Ovary (tissue), 7 donors: ENCODE measurements at regions not wholly inside any gene's neighbourhood (a gene's known extent, or its start where the extent isn't known, plus 50 kb on each side); places are given as distances from the start of the nearest gene placed in this dataset.

Source experiments
- DNase-seq, 5 donors: peaks; one replicate each; pipeline ENCODE4 v3.0.0-alpha.2; 2019 to 2020
- H3K27ac ChIP-seq, 2 donors: fragments of 200-600 bp; one replicate each; pipeline versions ENCODE4 v1.5.1 to v1.8.0; 2019 to 2022
- H3K27me3 ChIP-seq: fragments of 200-600 bp; one replicate; pipeline ENCODE4 v1.8.0; 2022
- H3K36me3 ChIP-seq: fragments of 200-600 bp; sonication (generic); one replicate; pipeline ENCODE4 v1.5.1; 2019
- H3K4me1 ChIP-seq: one replicate; pipeline ENCODE4 v1.8.1; 2013; ENCODE audit warnings: mild to moderate bottlenecking, moderate library complexity; ENCODE audit not compliant: insufficient read depth
- H3K4me3 ChIP-seq: fragments of 200-600 bp; sonication (generic); one replicate; pipeline ENCODE4 v1.5.1; 2017
- H3K9me3 ChIP-seq, 2 donors: fragments of 200-600 bp in 1 of 2; sonication (generic) in 1 of 2; one replicate each; pipeline versions ENCODE4 v1.5.1 to v1.8.1; 2013 to 2019; ENCODE audit warnings: mild to moderate bottlenecking in 1 of 2, moderate library complexity in 1 of 2
- CTCF ChIP-seq, 3 donors: fragments of 450-650 bp in 2 of 3; fragments of 200-600 bp in 1 of 3; IDR thresholded peaks; one replicate each; pipeline versions ENCODE4 v1.5.1 to v1.8.0; 2016 to 2022; ENCODE audit warnings: antibody characterized with exemption in 3 of 3, mild to moderate bottlenecking in 1 of 3
- EP300 ChIP-seq: sonication (generic); formaldehyde crosslinking; IDR thresholded peaks from one replicate; pipeline ENCODE4 v1.6.1; 2017; ENCODE audit warnings: antibody characterized with exemption
- POLR2A ChIP-seq: fragments of 450-650 bp; IDR thresholded peaks from one replicate; pipeline ENCODE4 v1.6.1; 2017; ENCODE audit warnings: antibody characterized with exemption, mild to moderate bottlenecking, moderate library complexity
- WGBS, 3 donors: extraction: QIAGEN DNeasy Blood & Tissue Kit in 1 of 3; methylation state at CpG; one replicate each; pipeline versions ENCODE4 v1.1.5 to v1.1.7; 2013 to 2017; 5-methylcytosine and 5-hydroxymethylcytosine counted together
- intact Hi-C, 4 donors: fragments of 100-400 bp; cut with DNase I; formaldehyde crosslinking; loops; one replicate each; pipeline versions ENCODE4 v1.11.0 to v1.15.1; 2022 to 2023
- donor health status: DM: no; HTN: no; CAD: no; lungs with moderate emphysema.
- donor health status: DM: no; HTN: no; CAD: no.
- donor health status: Bipolar disorder and iron deficiency.
- donor health status: DM: no; HTN: no; CAD: no.
- donor health status: DM: yes; HTN: yes; CAD: no.

GRCh38 chr10:94276140-94276539, 86.6 kb downstream of the NOC3L start:
- DNase-seq = no peak
- H3K9me3 ChIP-seq = peaks cover 0 to 3% of the 10 kb centered on the region in 2 donors
- TF ChIP-seq EP300 = no peak
- TF ChIP-seq CTCF (IDR thresholded peaks at IDR 0.05) = no peak
- TF ChIP-seq POLR2A = no peak
- no peak overlapping the region for H3K4me3 ChIP-seq
- no peak overlapping the region for H3K27ac ChIP-seq
- no peaks in the 10 kb centered on the region for H3K27me3 ChIP-seq
- intact Hi-C loops = no loop called here
- H3K36me3 ChIP-seq = no peaks in the 10 kb centered on the region
- peaks cover 8% of the 10 kb centered on the region for H3K4me1 ChIP-seq
- WGBS, 3 donors = 48 to 68% (median 53%) methylated on average over 3 of the region's 3 CpGs

- no peaks in the 10 kb centered on the region for H3K36me3 ChIP-seq
- H3K4me1 ChIP-seq = peaks cover 8% of the 10 kb centered on the region
- TF ChIP-seq CTCF (IDR thresholded peaks at IDR 0.05) = no peak
- no peak for TF ChIP-seq POLR2A
- no peak for TF ChIP-seq EP300
Observed at GRCh38 chr10:94277450-94277849, 85.3 kb downstream of the NOC3L start.

GRCh38 chr10:94279835-94280709, 82.7 kb downstream of the NOC3L start:
- H3K27me3 ChIP-seq = no peaks in the 10 kb centered on the region

More at GRCh38 chr10:94277450-94277849, 85.3 kb downstream of the NOC3L start:
- intact Hi-C loops = no loop called here
- Histone ChIP-seq H3K27me3 (no peaks in the 10 kb centered on the region), H3K4me3 (no peak overlapping the region), H3K27ac (no peak overlapping the region), H3K9me3 (no peaks in the 10 kb centered on the region)
- 88 to 90% (median 89%) methylated on average over 6 of the region's 6 CpGs for WGBS, 3 donors
- DNase-seq = no peak

DNA sequence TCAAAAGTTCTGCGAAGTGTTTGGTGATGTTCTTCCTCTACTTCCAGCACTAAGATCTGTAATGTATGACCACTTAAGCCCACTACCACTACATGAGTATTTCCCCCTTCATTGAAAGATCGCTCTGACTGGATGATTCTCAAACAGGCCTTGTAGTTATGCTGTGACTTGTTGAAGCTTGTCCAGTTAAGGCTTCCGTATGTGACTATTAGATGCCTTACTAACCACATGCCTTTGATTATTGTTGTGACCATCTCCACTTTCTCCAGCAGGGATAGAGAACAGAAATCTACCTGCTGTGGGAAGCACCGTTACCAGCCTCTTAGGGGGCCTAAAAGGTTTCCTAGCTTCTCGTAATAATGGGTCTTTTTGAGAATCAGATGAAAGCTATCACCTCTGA, 81.1 kb downstream of the NOC3L start:
- Histone ChIP-seq H3K36me3 (no peaks in the 10 kb centered on the region), H3K27ac (no peak overlapping the region), H3K4me1 (no peaks in the 10 kb centered on the region), H3K9me3 (no peaks in the 10 kb centered on the region), H3K27me3 (no peaks in the 10 kb centered on the region), H3K4me3 (no peak overlapping the region)
- TF ChIP-seq CTCF (IDR thresholded peaks at IDR 0.05) (no peak), POLR2A (no peak), EP300 (no peak)
- WGBS, 3 donors = 95 to 97% (median 97%) methylated on average over 5 of the region's 5 CpGs
- intact Hi-C loops = no loop called here
- DNase-seq = no peak

More at GRCh38 chr10:94279835-94280709, 82.7 kb downstream of the NOC3L start:
- intact Hi-C loops = no loop called here
- no peak for TF ChIP-seq POLR2A
- TF ChIP-seq EP300 = no peak
- TF ChIP-seq CTCF (IDR thresholded peaks at IDR 0.05) = no peak
- Histone ChIP-seq H3K4me3 (no peak overlapping the region), H3K4me1 (peaks cover 2% of the 10 kb centered on the region), H3K27ac (no peak overlapping the region), H3K9me3 (no peaks in the 10 kb centered on the region), H3K36me3 (no peaks in the 10 kb centered on the region)
- no peak for DNase-seq
- 65 to 72% (median 70%) methylated on average over 14 of the region's 14 CpGs for WGBS, 3 donors
